Stomach smooth muscle (tissue), 2 donors: ENCODE measurements at regions not wholly inside any gene's neighbourhood (a gene's known extent, or its start where the extent isn't known, plus 50 kb on each side); places are given as distances from the start of the nearest gene placed in this dataset.

Experiments used
- H3K27ac ChIP-seq: one replicate; pipeline ENCODE4 v1.7.0; 2013; ENCODE audit warnings: mild to moderate bottlenecking, low read length, inconsistent platforms
- H3K27me3 ChIP-seq, 2 donors: one replicate each; pipeline ENCODE4 v1.7.0; 2013; ENCODE audit warnings: low read length in 2 of 2; ENCODE audit not compliant: insufficient read depth in 2 of 2, control insufficient read depth in 1 of 2
- H3K36me3 ChIP-seq, 2 donors: one replicate each; pipeline ENCODE4 v1.7.0; 2013; ENCODE audit warnings: low read length in 2 of 2; ENCODE audit not compliant: control insufficient read depth in 2 of 2, insufficient read depth in 2 of 2
- H3K4me1 ChIP-seq: one replicate; pipeline ENCODE4 v1.7.0; 2013; ENCODE audit warnings: low read length; ENCODE audit not compliant: control insufficient read depth, insufficient read depth
- H3K4me3 ChIP-seq, 2 donors: one replicate each; pipeline ENCODE4 v1.7.0; 2013; ENCODE audit warnings: low read length in 2 of 2
- H3K9ac ChIP-seq, 2 donors: one replicate each; pipeline ENCODE4 v1.7.0; 2013; ENCODE audit warnings: low read length in 2 of 2, mild to moderate bottlenecking in 1 of 2
- H3K9me3 ChIP-seq, 2 donors: one replicate each; pipeline ENCODE4 v1.7.0; 2013; ENCODE audit warnings: low read length in 2 of 2; ENCODE audit not compliant: control insufficient read depth in 2 of 2
- donor health status: healthy.
- donor health status: Pancreatic carcinoma.

DNA sequence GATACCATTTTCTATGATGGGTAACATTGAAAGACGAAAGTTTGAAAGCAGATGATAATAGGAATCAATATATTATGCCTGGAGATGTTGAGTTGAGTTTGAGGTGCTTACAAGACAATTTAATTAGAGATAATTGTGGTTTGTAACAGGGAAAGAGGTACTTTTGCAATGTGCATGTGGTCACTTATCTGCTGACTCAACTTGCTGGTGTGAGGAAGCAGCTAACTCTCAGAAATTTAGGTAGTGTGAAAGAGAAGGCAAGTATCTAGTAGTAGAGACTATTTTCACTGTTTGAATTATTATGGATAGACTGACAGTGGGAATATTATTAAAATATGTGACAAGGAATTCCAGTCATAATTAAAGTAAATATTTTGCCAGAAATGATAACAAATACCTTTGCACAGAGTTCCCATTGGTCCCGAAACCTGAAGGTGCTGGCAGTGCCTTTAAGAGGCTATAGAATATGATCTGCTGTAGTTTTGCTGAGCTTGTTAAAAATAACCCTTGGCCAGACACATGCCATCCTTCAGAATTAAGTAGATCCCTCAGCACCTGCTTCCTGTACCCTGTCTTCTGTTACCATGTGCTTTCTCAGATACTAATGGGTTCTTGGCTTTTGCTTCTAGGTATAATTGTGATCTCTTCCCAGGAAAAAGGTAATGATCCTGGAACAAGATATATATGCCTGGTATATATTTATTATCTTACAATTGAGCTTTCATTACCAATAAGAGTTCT, 315.9 kb downstream of the BCHE start:
- H3K9me3 ChIP-seq: no peaks in the 10 kb centered on the region
- no peaks in the 10 kb centered on the region for H3K36me3 ChIP-seq
- no peak overlapping the region for H3K9ac ChIP-seq
- H3K4me1 ChIP-seq: no peaks in the 10 kb centered on the region
- H3K27me3 ChIP-seq: no peaks in the 10 kb centered on the region
- no peak overlapping the region for H3K27ac ChIP-seq
- no peak overlapping the region for H3K4me3 ChIP-seq

- Histone ChIP-seq H3K27me3 (no peaks in the 10 kb centered on the region), H3K4me1 (no peaks in the 10 kb centered on the region), H3K36me3 (no peaks in the 10 kb centered on the region), H3K4me3 (no peak overlapping the region), H3K9me3 (no peaks in the 10 kb centered on the region), H3K27ac (no peak overlapping the region), H3K9ac (no peak overlapping the region)
Observed at GRCh38 chr3:165519687-165520086, 317.5 kb downstream of the BCHE start.

GRCh38 chr3:165518346-165518745, 318.9 kb downstream of the BCHE start:
- Histone ChIP-seq H3K4me1 (no peaks in the 10 kb centered on the region), H3K9me3 (no peaks in the 10 kb centered on the region), H3K27ac (no peak overlapping the region), H3K27me3 (no peaks in the 10 kb centered on the region), H3K9ac (no peak overlapping the region), H3K4me3 (no peak overlapping the region), H3K36me3 (no peaks in the 10 kb centered on the region)

GRCh38 chr3:165513715-165514701, 317.8 kb upstream of the SLITRK3 start:
- Histone ChIP-seq H3K9me3 (no peaks in the 10 kb centered on the region), H3K27me3 (no peaks in the 10 kb centered on the region), H3K4me3 (no peak overlapping the region), H3K4me1 (no peaks in the 10 kb centered on the region), H3K27ac (no peak overlapping the region), H3K36me3 (no peaks in the 10 kb centered on the region), H3K9ac (no peak overlapping the region)

- H3K9ac ChIP-seq: no peak overlapping the region
- no peak overlapping the region for H3K27ac ChIP-seq
- H3K9me3 ChIP-seq: peaks cover 3% of the 10 kb centered on the region in 2 donors
- H3K4me3 ChIP-seq: no peak overlapping the region
- H3K36me3 ChIP-seq: no peaks in the 10 kb centered on the region
- H3K4me1 ChIP-seq: no peaks in the 10 kb centered on the region
- H3K27me3 ChIP-seq: no peaks in the 10 kb centered on the region
Observed at GRCh38 chr3:165507576-165507975, 311.4 kb upstream of the SLITRK3 start.

DNA sequence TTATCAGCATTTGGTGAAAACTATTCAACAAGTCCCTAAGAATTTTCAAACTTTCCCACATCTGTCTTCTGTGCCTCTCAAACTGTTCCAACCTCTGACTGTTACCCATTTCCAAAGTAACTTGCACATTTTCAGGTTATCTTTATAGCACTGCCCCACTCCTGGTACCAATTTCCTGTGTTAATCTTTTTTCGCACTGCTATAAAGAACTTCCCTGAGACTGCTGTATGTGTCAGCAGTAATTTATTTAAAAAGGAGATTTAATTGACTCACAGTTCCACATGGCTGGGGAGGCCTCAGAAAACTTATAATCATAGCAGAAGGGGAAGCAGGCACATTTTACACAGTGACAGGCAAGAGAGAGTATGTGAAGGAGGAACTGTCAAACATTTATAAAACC, 310.9 kb upstream of the SLITRK3 start:
- Histone ChIP-seq H3K9me3 (peaks cover 3% of the 10 kb centered on the region in 2 donors), H3K9ac (no peak overlapping the region), H3K4me1 (no peaks in the 10 kb centered on the region), H3K4me3 (no peak overlapping the region), H3K27me3 (no peaks in the 10 kb centered on the region), H3K36me3 (no peaks in the 10 kb centered on the region), H3K27ac (no peak overlapping the region)

GRCh38 chr3:165505657-165506056, 309.5 kb upstream of the SLITRK3 start:
- Histone ChIP-seq H3K9ac (no peak overlapping the region), H3K9me3 (peaks cover 3% of the 10 kb centered on the region in 2 donors), H3K4me1 (no peaks in the 10 kb centered on the region), H3K27ac (no peak overlapping the region), H3K36me3 (no peaks in the 10 kb centered on the region), H3K4me3 (no peak overlapping the region), H3K27me3 (no peaks in the 10 kb centered on the region)

DNA sequence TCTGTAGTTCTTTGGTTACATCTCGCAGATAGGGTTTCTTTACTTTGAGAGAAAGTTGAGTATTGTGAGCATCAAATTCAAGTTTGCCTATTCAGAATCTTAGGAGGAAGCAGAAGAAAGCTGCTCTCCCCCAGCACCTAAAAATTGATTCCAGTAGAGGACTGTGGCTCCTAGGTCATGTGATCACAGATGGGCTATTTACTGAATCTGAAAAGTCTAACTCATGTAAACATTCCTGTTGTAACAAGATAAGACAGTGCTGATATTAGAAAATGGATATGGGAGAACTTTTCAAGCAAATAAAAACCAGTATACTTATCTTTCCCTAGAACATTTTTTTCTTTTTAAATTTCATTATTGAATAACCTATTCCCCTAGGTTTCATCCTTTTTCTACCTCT, 308.4 kb upstream of the SLITRK3 start:
- Histone ChIP-seq H3K27ac (no peak overlapping the region), H3K4me3 (no peak overlapping the region), H3K9ac (no peak overlapping the region), H3K9me3 (peaks cover 3% of the 10 kb centered on the region in 2 donors), H3K36me3 (no peaks in the 10 kb centered on the region), H3K27me3 (no peaks in the 10 kb centered on the region), H3K4me1 (no peaks in the 10 kb centered on the region)

DNA sequence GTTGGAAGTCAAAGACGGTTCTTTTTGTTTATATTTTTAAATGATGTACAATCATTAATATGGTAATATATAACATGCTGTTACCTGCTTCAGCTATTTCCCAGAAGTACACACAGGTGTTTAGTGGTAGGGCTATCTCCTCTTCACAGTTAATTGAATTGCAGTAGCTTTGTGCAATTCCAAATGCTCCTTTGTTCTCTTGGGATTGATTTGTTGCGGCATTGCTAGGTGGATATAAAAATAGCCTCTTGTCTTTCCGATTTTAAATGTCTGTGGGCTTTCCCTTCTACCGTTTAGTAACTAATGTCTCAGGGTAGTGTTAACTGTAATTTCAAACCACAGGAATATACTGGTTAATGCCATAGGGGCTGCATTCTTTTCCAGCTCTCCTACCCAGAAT, 307.6 kb upstream of the SLITRK3 start:
- H3K9ac ChIP-seq: no peak overlapping the region
- H3K27me3 ChIP-seq: no peaks in the 10 kb centered on the region
- no peaks in the 10 kb centered on the region for H3K36me3 ChIP-seq
- H3K9me3 ChIP-seq: peaks cover 3% of the 10 kb centered on the region in 2 donors
- no peaks in the 10 kb centered on the region for H3K4me1 ChIP-seq
- no peak overlapping the region for H3K4me3 ChIP-seq
- no peak overlapping the region for H3K27ac ChIP-seq

DNA sequence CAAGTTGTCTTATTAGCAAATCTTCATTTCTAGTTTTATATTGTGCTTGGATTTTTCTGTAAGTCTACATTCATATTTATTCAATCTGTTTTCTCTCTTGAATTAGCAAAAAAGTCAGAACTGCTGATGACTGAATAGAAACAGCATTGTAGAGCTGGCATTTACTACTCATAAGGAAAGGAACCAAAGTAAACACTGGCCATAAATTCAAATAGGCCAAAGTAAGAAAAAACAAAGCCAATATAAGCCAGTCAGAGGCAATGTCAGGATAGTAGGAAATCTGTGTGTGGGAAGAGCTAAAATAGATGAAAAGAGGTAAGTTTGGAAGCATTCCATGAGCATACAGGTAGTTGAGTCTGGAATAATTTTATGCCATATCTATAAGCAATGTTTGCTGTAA, 307.2 kb upstream of the SLITRK3 start:
- H3K9ac ChIP-seq: no peak overlapping the region
- peaks cover 3% of the 10 kb centered on the region in 2 donors for H3K9me3 ChIP-seq
- H3K36me3 ChIP-seq: no peaks in the 10 kb centered on the region
- no peak overlapping the region for H3K4me3 ChIP-seq
- H3K27me3 ChIP-seq: no peaks in the 10 kb centered on the region
- H3K27ac ChIP-seq: no peak overlapping the region
- H3K4me1 ChIP-seq: no peaks in the 10 kb centered on the region

GRCh38 chr3:165502707-165503106, 306.5 kb upstream of the SLITRK3 start:
- Histone ChIP-seq H3K4me1 (no peaks in the 10 kb centered on the region), H3K27ac (no peak overlapping the region), H3K36me3 (no peaks in the 10 kb centered on the region), H3K27me3 (no peaks in the 10 kb centered on the region), H3K9ac (no peak overlapping the region), H3K9me3 (peaks cover 3% of the 10 kb centered on the region in 2 donors), H3K4me3 (no peak overlapping the region)
